ENCODE measurements at regions not wholly inside any gene's neighbourhood (a gene's known extent, or its start where the extent isn't known, plus 50 kb on each side); places are given as distances from the start of the nearest gene placed in this dataset.

DNA sequence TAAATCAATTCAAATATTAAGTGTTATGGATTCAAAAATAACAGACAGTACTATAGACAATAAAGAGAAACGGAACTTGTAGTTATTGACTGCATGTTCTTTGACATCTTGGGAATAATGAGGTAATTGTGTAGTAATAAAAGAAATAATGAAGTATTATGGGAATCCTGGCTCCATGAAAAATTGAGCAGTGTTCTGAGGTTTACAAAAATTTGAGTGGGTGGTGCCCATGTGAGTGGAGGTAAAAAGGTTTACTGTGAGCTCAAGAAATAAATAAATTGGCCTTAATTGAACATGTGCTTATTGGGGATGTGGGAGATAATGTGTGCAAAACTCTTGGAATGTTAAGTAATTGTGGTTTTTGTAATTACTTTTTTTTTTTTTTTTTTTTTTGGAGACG lies 1013.7 kb upstream of the GJE1 start:
- Histone ChIP-seq H3K18ac (ENCODE audit: low read depth in 1 of 2, low read length in 2 of 2) (no peak overlapping the region), H3K4me2 (ENCODE audit: low read length, poor library complexity, severe bottlenecking) (no peak overlapping the region), H3K9me3 (ENCODE audit: control insufficient read depth, low read length) (no peaks in the 10 kb centered on the region), H3K4ac (ENCODE audit: low read depth in 1 of 2, low read length in 2 of 2) (no peak overlapping the region), H2AK5ac (ENCODE audit: low read length, severe bottlenecking) (no peak overlapping the region), H2BK12ac (ENCODE audit: low read length in 2 of 2) (no peak overlapping the region), H2BK15ac (ENCODE audit: low read depth, poor library complexity, severe bottlenecking) (no peak overlapping the region), H2BK120ac (ENCODE audit: low read depth, low read length) (no peak overlapping the region), H3K4me3 (ENCODE audit: insufficient read depth in 1 of 2, low read depth in 1 of 2, low read length in 2 of 2) (no peak overlapping the region), H4K8ac (ENCODE audit: low read length) (no peak overlapping the region), H3K27me3 (ENCODE audit: control insufficient read depth in 1 of 2, insufficient read depth in 1 of 2, low read length in 2 of 2) (no peaks in the 10 kb centered on the region), H3K79me1 (replicated peaks; ENCODE audit: low read length, poor library complexity, severe bottlenecking) (no peaks in the 10 kb centered on the region), H3K4me1 (ENCODE audit: control insufficient read depth, insufficient read depth, low read depth, low read length) (no peaks in the 10 kb centered on the region), H2AFZ (ENCODE audit: low read depth, low read length) (no peak overlapping the region), H3K9ac (ENCODE audit: low read length) (no peak overlapping the region), H2BK5ac (ENCODE audit: low read depth, low read length, poor library complexity, severe bottlenecking) (no peak overlapping the region), H4K91ac (ENCODE audit: low read length) (no peak overlapping the region), H3K23ac (ENCODE audit: low read length in 2 of 2) (no peak overlapping the region), H3K27ac (ENCODE audit: low read length, poor library complexity, severe bottlenecking) (no peak overlapping the region), H3K36me3 (ENCODE audit: control insufficient read depth in 1 of 2, insufficient read depth in 2 of 2, low read depth in 1 of 2, low read length in 2 of 2) (no peaks in the 10 kb centered on the region), H3K14ac (ENCODE audit: low read length in 2 of 2) (no peak overlapping the region)
- DNase-seq = no peak
- WGBS = 46% methylated on average over 1 of the region's 2 CpGs

DNA sequence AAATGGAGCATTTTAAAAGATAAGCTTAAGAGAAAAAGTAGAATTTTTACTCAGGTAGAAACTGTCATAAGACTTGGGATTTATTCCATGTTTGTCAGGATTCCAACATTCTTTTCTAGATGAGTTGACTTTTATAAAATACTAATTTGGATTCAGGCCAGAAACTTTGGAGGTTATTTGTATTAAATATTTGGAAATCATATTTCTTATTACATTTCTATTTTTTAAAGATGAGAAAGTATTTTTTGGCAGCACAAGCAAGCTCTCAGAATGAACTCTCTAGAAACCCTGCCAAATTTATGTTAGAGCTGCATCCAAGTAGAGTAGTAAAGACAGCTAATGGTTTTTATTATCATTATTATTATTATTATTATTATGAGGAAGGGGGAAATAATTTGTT lies 1014.9 kb upstream of the GJE1 start:
- Histone ChIP-seq H3K18ac (ENCODE audit: low read depth in 1 of 2, low read length in 2 of 2) (no peak overlapping the region), H3K27me3 (ENCODE audit: control insufficient read depth in 1 of 2, insufficient read depth in 1 of 2, low read length in 2 of 2) (no peaks in the 10 kb centered on the region), H2BK15ac (ENCODE audit: low read depth, poor library complexity, severe bottlenecking) (no peak overlapping the region), H3K4ac (ENCODE audit: low read depth in 1 of 2, low read length in 2 of 2) (no peak overlapping the region), H3K14ac (ENCODE audit: low read length in 2 of 2) (no peak overlapping the region), H4K91ac (ENCODE audit: low read length) (no peak overlapping the region), H3K9me3 (ENCODE audit: control insufficient read depth, low read length) (no peaks in the 10 kb centered on the region), H2BK5ac (ENCODE audit: low read depth, low read length, poor library complexity, severe bottlenecking) (no peak overlapping the region), H2BK120ac (ENCODE audit: low read depth, low read length) (no peak overlapping the region), H4K8ac (ENCODE audit: low read length) (no peak overlapping the region), H3K27ac (ENCODE audit: low read length, poor library complexity, severe bottlenecking) (no peak overlapping the region), H3K79me1 (replicated peaks; ENCODE audit: low read length, poor library complexity, severe bottlenecking) (no peaks in the 10 kb centered on the region), H3K4me2 (ENCODE audit: low read length, poor library complexity, severe bottlenecking) (no peak overlapping the region), H2BK12ac (ENCODE audit: low read length in 2 of 2) (no peak overlapping the region), H2AK5ac (ENCODE audit: low read length, severe bottlenecking) (no peak overlapping the region), H3K36me3 (ENCODE audit: control insufficient read depth in 1 of 2, insufficient read depth in 2 of 2, low read depth in 1 of 2, low read length in 2 of 2) (no peaks in the 10 kb centered on the region), H2AFZ (ENCODE audit: low read depth, low read length) (no peak overlapping the region), H3K4me1 (ENCODE audit: control insufficient read depth, insufficient read depth, low read depth, low read length) (no peaks in the 10 kb centered on the region), H3K9ac (ENCODE audit: low read length) (no peak overlapping the region), H3K23ac (ENCODE audit: low read length in 2 of 2) (no peak overlapping the region), H3K4me3 (ENCODE audit: insufficient read depth in 1 of 2, low read depth in 1 of 2, low read length in 2 of 2) (no peak overlapping the region)
- DNase-seq = no peak

DNA sequence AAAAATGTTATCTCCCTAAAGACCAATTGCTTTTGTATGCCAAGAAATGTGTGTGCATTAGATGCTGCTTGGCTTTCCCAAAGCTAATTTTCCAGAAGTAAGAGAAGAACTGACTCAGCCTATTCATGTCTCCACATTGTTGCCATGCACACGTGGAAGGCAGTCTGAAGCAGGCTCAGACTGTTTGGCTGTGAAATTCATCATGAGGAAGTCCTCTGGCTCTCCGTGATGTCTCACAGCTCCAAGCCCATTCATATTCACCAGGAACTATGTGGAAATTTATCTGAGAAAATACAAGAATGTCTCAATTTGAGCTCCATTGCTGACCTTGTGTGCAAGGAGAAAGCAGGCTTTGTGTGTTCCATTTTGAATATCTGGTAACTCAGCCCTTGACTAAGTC lies 1022.2 kb upstream of the GJE1 start:
- Histone ChIP-seq H2AK5ac (ENCODE audit: low read length, severe bottlenecking) (no peak overlapping the region), H2BK5ac (ENCODE audit: low read depth, low read length, poor library complexity, severe bottlenecking) (no peak overlapping the region), H3K27me3 (ENCODE audit: control insufficient read depth in 1 of 2, insufficient read depth in 1 of 2, low read length in 2 of 2) (no peaks in the 10 kb centered on the region), H3K23ac (ENCODE audit: low read length in 2 of 2) (no peak overlapping the region), H3K4me1 (ENCODE audit: control insufficient read depth, insufficient read depth, low read depth, low read length) (no peaks in the 10 kb centered on the region), H2BK120ac (ENCODE audit: low read depth, low read length) (no peak overlapping the region), H4K8ac (ENCODE audit: low read length) (no peak overlapping the region), H2BK15ac (ENCODE audit: low read depth, poor library complexity, severe bottlenecking) (no peak overlapping the region), H3K27ac (ENCODE audit: low read length, poor library complexity, severe bottlenecking) (no peak overlapping the region), H3K9ac (ENCODE audit: low read length) (no peak overlapping the region), H2AFZ (ENCODE audit: low read depth, low read length) (no peak overlapping the region), H3K4ac (ENCODE audit: low read depth in 1 of 2, low read length in 2 of 2) (no peak overlapping the region), H3K79me1 (replicated peaks; ENCODE audit: low read length, poor library complexity, severe bottlenecking) (no peaks in the 10 kb centered on the region), H3K18ac (ENCODE audit: low read depth in 1 of 2, low read length in 2 of 2) (no peak overlapping the region), H3K14ac (ENCODE audit: low read length in 2 of 2) (no peak overlapping the region), H3K4me3 (ENCODE audit: insufficient read depth in 1 of 2, low read depth in 1 of 2, low read length in 2 of 2) (no peak overlapping the region), H4K91ac (ENCODE audit: low read length) (no peak overlapping the region), H3K4me2 (ENCODE audit: low read length, poor library complexity, severe bottlenecking) (no peak overlapping the region), H3K9me3 (ENCODE audit: control insufficient read depth, low read length) (no peaks in the 10 kb centered on the region), H2BK12ac (ENCODE audit: low read length in 2 of 2) (no peak overlapping the region), H3K36me3 (ENCODE audit: control insufficient read depth in 1 of 2, insufficient read depth in 2 of 2, low read depth in 1 of 2, low read length in 2 of 2) (no peaks in the 10 kb centered on the region)
- WGBS = 88% methylated on average over 1 of the region's 2 CpGs
- DNase-seq = no peak

DNA sequence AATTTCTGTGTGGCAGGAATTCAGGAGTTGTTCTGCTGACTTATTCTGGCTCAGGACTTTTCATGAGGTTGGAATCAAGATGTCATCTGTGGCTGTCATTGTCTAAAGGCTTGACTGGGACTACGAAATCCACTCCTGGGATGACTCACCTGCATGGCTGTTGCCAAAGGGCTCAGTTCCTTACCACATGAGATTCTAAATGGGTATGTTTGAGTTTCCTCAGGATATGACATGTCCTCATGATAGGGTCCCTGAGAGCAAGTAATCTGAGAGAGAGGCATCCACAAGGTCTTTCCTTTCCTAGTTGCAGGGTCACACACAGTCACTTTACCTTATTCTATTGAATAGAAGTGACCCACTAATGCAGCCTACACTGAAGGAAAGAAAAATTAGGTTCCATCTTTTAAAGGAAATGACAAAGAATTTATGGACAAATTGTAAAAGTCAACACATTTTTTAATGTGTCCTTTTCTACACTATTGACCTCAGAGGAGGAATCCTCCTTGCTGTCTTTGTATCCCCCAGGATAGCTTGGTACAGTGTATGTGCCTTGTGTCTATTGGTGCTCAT lies 1025.0 kb upstream of the GJE1 start:
- Histone ChIP-seq H3K9ac (ENCODE audit: low read length) (no peak overlapping the region), H4K91ac (ENCODE audit: low read length) (no peak overlapping the region), H3K4me3 (ENCODE audit: insufficient read depth in 1 of 2, low read depth in 1 of 2, low read length in 2 of 2) (no peak overlapping the region), H2BK12ac (ENCODE audit: low read length in 2 of 2) (no peak overlapping the region), H3K23ac (ENCODE audit: low read length in 2 of 2) (no peak overlapping the region), H2BK5ac (ENCODE audit: low read depth, low read length, poor library complexity, severe bottlenecking) (no peak overlapping the region), H3K14ac (ENCODE audit: low read length in 2 of 2) (no peak overlapping the region), H3K27ac (ENCODE audit: low read length, poor library complexity, severe bottlenecking) (no peak overlapping the region), H3K4ac (ENCODE audit: low read depth in 1 of 2, low read length in 2 of 2) (no peak overlapping the region), H2AFZ (ENCODE audit: low read depth, low read length) (peak overlapping the region; percentile 69), H3K79me1 (replicated peaks; ENCODE audit: low read length, poor library complexity, severe bottlenecking) (no peaks in the 10 kb centered on the region), H3K9me3 (ENCODE audit: control insufficient read depth, low read length) (no peaks in the 10 kb centered on the region), H2BK120ac (ENCODE audit: low read depth, low read length) (no peak overlapping the region), H3K4me1 (ENCODE audit: control insufficient read depth, insufficient read depth, low read depth, low read length) (no peaks in the 10 kb centered on the region), H3K18ac (ENCODE audit: low read depth in 1 of 2, low read length in 2 of 2) (no peak overlapping the region), H2BK15ac (ENCODE audit: low read depth, poor library complexity, severe bottlenecking) (no peak overlapping the region), H3K36me3 (ENCODE audit: control insufficient read depth in 1 of 2, insufficient read depth in 2 of 2, low read depth in 1 of 2, low read length in 2 of 2) (no peaks in the 10 kb centered on the region), H3K27me3 (ENCODE audit: control insufficient read depth in 1 of 2, insufficient read depth in 1 of 2, low read length in 2 of 2) (no peaks in the 10 kb centered on the region), H2AK5ac (ENCODE audit: low read length, severe bottlenecking) (no peak overlapping the region), H4K8ac (ENCODE audit: low read length) (no peak overlapping the region), H3K4me2 (ENCODE audit: low read length, poor library complexity, severe bottlenecking) (no peak overlapping the region)
- WGBS = 44% methylated on average over 1 of the region's 1 CpG
- peak; percentile 41 for DNase-seq
